ENCODE measurements at regions not wholly inside any gene's neighbourhood (a gene's known extent, or its start where the extent isn't known, plus 50 kb on each side); places are given as distances from the start of the nearest gene placed in this dataset.

- intact Hi-C loops (cut with DNase I), result no loop called here
- TF ChIP-seq CTCF (IDR thresholded peaks at IDR 0.05) (no peak), POLR2A (IDR thresholded peaks at IDR 0.05) (no peak)
- Histone ChIP-seq H3K27ac (no peak overlapping the region), H3K4me3 (no peak overlapping the region), H3K4me1 (no peaks in the 10 kb centered on the region), H3K36me3 (no peaks in the 10 kb centered on the region), H3K9me3 (no peaks in the 10 kb centered on the region), H3K27me3 (no peaks in the 10 kb centered on the region)
- WGBS, 2 donors, result 33 to 88% methylated on average over 1 of the region's 1 CpG
- DNase-seq, result no peak
Measured at GRCh38 chr13:33925563-33925962, 107.6 kb downstream of the RFC3 start.

GRCh38 chr13:33927315-33927714 is 109.4 kb downstream of the RFC3 start:
- no peak for TF ChIP-seq POLR2A (IDR thresholded peaks at IDR 0.05)
- no peak for TF ChIP-seq CTCF (IDR thresholded peaks at IDR 0.05)
- Histone ChIP-seq H3K4me1 (no peaks in the 10 kb centered on the region), H3K4me3 (no peak overlapping the region), H3K9me3 (no peaks in the 10 kb centered on the region), H3K36me3 (no peaks in the 10 kb centered on the region), H3K27me3 (no peaks in the 10 kb centered on the region), H3K27ac (no peak overlapping the region)
- intact Hi-C loops (cut with DNase I), result no loop called here
- DNase-seq, result no peak
- 64 to 78% methylated on average over 1 of the region's 1 CpG for whole genome bisulfite sequencing, 2 donors

- TF ChIP-seq CTCF (IDR thresholded peaks at IDR 0.05) (peak in 5 of 6 experiments; percentile 34 to 65 (median 44)), POLR2A (IDR thresholded peaks at IDR 0.05) (no peak)
- intact Hi-C loops (cut with DNase I), result loop anchor here (10.0 kb wide), 1 partner anchor 143 kb away; no protein-coding TSS in a partner anchor
- no peaks in the 10 kb centered on the region for H3K27me3 ChIP-seq
- H3K4me1 ChIP-seq, result no peaks in the 10 kb centered on the region
- H3K27ac ChIP-seq, result no peak overlapping the region
- WGBS, 2 donors, result 89 to 94% methylated on average over 4 to 5 of the region's 5 CpGs
- no peak overlapping the region for H3K4me3 ChIP-seq
- H3K36me3 ChIP-seq, result no peaks in the 10 kb centered on the region
- no peaks in the 10 kb centered on the region for H3K9me3 ChIP-seq
- no peak for DNase-seq
Measured at GRCh38 chr13:33931397-33932311, 113.7 kb downstream of the RFC3 start.

DNA sequence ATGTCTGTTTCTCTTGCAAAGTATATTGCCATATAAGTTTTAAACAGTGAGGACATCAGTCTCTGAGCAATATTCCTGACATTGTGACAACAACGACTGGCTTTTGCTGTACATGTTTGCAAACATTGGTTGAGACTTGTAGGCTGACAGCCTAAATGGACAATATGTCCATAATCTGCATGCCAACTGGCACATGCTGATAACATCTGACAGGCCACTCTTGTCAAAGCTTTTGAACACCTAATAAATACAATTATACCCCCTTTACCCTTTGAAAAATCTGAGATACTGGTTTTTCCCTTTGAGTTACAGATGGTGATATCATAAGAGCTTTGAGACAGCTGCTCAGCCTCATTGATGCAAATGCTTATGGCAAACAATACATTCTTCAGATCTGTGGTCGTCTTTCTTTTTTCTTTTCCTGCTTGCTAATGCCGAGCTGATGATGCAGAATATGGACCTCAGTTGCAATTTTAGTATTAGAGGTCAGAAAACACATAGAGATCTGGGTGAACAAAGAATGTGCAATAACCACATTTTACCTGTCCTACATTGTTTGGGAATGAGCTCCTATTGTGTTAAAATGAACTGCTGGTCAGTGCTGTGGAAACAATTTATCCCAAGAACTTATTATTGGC is 114.9 kb downstream of the RFC3 start:
- H3K36me3 ChIP-seq, result no peaks in the 10 kb centered on the region
- intact Hi-C loops (cut with DNase I), result loop anchor here (10.0 kb wide), 1 partner anchor 142 kb away; no protein-coding TSS in a partner anchor
- H3K4me1 ChIP-seq, result no peaks in the 10 kb centered on the region
- no peak overlapping the region for H3K27ac ChIP-seq
- no peak overlapping the region for H3K4me3 ChIP-seq
- 64 to 66% methylated on average over 3 of the region's 3 CpGs for WGBS, 2 donors
- H3K9me3 ChIP-seq, result no peaks in the 10 kb centered on the region
- no peaks in the 10 kb centered on the region for H3K27me3 ChIP-seq
- TF ChIP-seq CTCF (IDR thresholded peaks at IDR 0.05), result no peak
- no peak for TF ChIP-seq POLR2A (IDR thresholded peaks at IDR 0.05)
- no peak for DNase-seq

DNA sequence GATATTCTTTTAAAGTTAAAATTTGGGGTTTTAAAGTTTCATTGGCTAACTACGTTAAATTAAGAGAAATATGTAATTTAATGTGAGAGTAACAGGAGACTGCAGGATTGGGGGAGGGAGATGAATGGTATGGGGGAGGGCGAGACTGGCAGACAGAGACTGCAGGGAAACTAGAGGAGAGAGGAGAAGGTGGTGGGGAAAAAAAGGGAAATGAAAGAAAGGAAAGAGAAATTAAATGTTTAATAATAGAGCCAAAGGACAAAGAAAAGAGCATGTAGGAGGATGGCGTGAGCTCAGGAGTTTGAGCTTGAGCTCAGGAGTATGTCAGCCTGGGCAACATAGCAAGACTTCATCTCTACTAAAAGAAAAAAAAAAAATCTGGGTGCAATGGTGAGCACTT is 115.9 kb downstream of the RFC3 start:
- intact Hi-C loops (cut with DNase I), result loop anchor here (10.0 kb wide), 1 partner anchor 141 kb away; no protein-coding TSS in a partner anchor
- H3K4me1 ChIP-seq, result no peaks in the 10 kb centered on the region
- no peak for DNase-seq

More for the DNA sequence above, 115.9 kb downstream of the RFC3 start:
- H3K27me3 ChIP-seq, result no peaks in the 10 kb centered on the region
- no peak for TF ChIP-seq POLR2A (IDR thresholded peaks at IDR 0.05)
- no peak for TF ChIP-seq CTCF (IDR thresholded peaks at IDR 0.05)
- H3K9me3 ChIP-seq, result no peaks in the 10 kb centered on the region
- H3K27ac ChIP-seq, result no peak overlapping the region
- no peak overlapping the region for H3K4me3 ChIP-seq
- WGBS, 2 donors, result 59 to 94% methylated on average over 3 of the region's 3 CpGs
- H3K36me3 ChIP-seq, result no peaks in the 10 kb centered on the region

Data from esophagus squamous epithelium (tissue), 5 donors.